A673 (cell line): ENCODE measurements at regions not wholly inside any gene's neighbourhood (a gene's known extent, or its start where the extent isn't known, plus 50 kb on each side); places are given as distances from the start of the nearest gene placed in this dataset.

Experiments
- BruUV-seq: library from RNA; stranded (reverse); fragments of 400-500 nt; replicated peaks from 2 replicates; lab custom pipeline; 2021; lab: Mats Ljungman, UMichigan
- CTCF ChIA-PET: fragments of 300-600 bp; sonication (Branson Sonifier 250); formaldehyde crosslinking; loops from one replicate; lab custom pipeline; 2022; ENCODE audit warnings: antibody characterized with exemption; lab: Charles Lee
- POLR2A ChIA-PET: fragments of 300-600 bp; sonication (Branson Sonifier 250); formaldehyde crosslinking; loops from one replicate; lab custom pipeline; 2022; ENCODE audit warnings: antibody characterized with exemption; ENCODE audit not compliant: low non-redundant PET; lab: Charles Lee
- DNase-seq: peaks from one replicate; pipeline ENCODE4 v3.0.0-alpha.2; 2015; ENCODE audit warnings: low spot score
- H3K27ac ChIP-seq: fragments of 200-600 bp; sonication (generic); 2 replicates; pipeline ENCODE4 v1.5.1; 2016; ENCODE audit warnings: mixed run types, low read depth, mild to moderate bottlenecking, mixed read lengths, antibody characterized with exemption, low read length; ENCODE audit not compliant: poor library complexity, severe bottlenecking
- H3K27me3 ChIP-seq: fragments of 200-600 bp; sonication (generic); replicated peaks from 2 replicates; pipeline ENCODE4 v1.6.1; 2017; ENCODE audit warnings: mixed run types, low read depth, mild to moderate bottlenecking, mixed read lengths, antibody characterized with exemption, low read length; ENCODE audit not compliant: insufficient read depth, poor library complexity
- H3K36me3 ChIP-seq: fragments of 200-600 bp; sonication (generic); 2 replicates; pipeline ENCODE4 v1.6.1; 2016; ENCODE audit warnings: mixed run types, mild to moderate bottlenecking, mixed read lengths, antibody characterized with exemption, low read length; ENCODE audit not compliant: insufficient read depth, poor library complexity, severe bottlenecking
- H3K4me1 ChIP-seq: fragments of 200-600 bp; sonication (generic); 2 replicates; pipeline ENCODE4 v1.6.1; 2017; ENCODE audit warnings: mixed run types, mild to moderate bottlenecking, mixed read lengths, antibody characterized with exemption, low read length; ENCODE audit not compliant: insufficient read depth, poor library complexity, severe bottlenecking
- H3K4me3 ChIP-seq: fragments of 200-600 bp; sonication (generic); 2 replicates; pipeline ENCODE4 v1.5.1; 2016; ENCODE audit warnings: low read depth, mixed run types, mild to moderate bottlenecking, mixed read lengths, low read length; ENCODE audit not compliant: poor library complexity, severe bottlenecking
- H3K9me3 ChIP-seq: fragments of 200-600 bp; sonication (generic); 2 replicates; pipeline ENCODE4 v1.6.1; 2016; ENCODE audit warnings: mixed run types, low read depth, mild to moderate bottlenecking, mixed read lengths, antibody characterized with exemption, low read length; ENCODE audit not compliant: poor library complexity, severe bottlenecking
- CTCF ChIP-seq: fragments of 300-800, 200-600 bp; sonication (generic); conservative IDR thresholded peaks from 2 replicates; pipeline ENCODE4 v1.5.1; 2017; ENCODE audit warnings: low read depth, mild to moderate bottlenecking, antibody characterized with exemption, low read length, moderate library complexity, mixed read lengths
- EZH2 ChIP-seq: fragments of 200-600 bp; sonication (generic); IDR thresholded peaks from 2 replicates; pipeline ENCODE4 v1.6.1; 2017; ENCODE audit warnings: borderline replicate concordance, low read depth, mild to moderate bottlenecking, mixed read lengths, antibody characterized with exemption, low read length; ENCODE audit not compliant: poor library complexity, severe bottlenecking
- intact Hi-C: fragments of 100-400 bp; cut with micrococcal nuclease; formaldehyde crosslinking; loops from one replicate; pipeline ENCODE4 v1.10.0; 2022; ENCODE audit not compliant: unreplicated experiment

GRCh38 chr13:82370316-82370715 lies 1512.0 kb downstream of the SLITRK1 start:
- ChIA-PET CTCF (no interaction called here), POLR2A (no interaction called here)
- H3K4me3 ChIP-seq, result no peak overlapping the region
- TF ChIP-seq CTCF (no peak), EZH2 (no peak)
- intact Hi-C loops, result no loop called here
- no peaks in the 10 kb centered on the region for H3K4me1 ChIP-seq
- H3K36me3 ChIP-seq, result no peaks in the 10 kb centered on the region
- DNase-seq, result no peak
- no peak overlapping the region for H3K27ac ChIP-seq
- H3K9me3 ChIP-seq, result no peaks in the 10 kb centered on the region
- H3K27me3 ChIP-seq, result no peaks in the 10 kb centered on the region
- no TSS peak for BruUV-seq

DNA sequence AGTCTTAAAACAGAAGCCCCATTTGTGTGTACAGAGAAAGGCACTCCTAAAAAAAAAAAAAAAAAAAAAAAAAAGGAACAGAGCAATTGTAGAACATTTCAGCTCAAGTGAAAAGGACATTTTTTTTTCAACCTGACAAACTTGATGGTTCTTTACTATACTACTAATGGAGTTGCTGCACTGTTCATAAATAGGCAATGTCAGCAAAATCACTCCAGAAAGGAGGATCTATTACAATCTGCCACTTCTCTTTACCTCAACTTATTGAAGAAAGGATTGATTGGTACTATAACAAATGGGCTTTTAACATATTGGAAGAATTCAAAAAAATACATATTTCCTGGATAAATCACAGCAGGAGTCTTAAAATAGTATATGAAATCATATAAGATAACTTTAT lies 1517.7 kb downstream of the SLITRK1 start:
- H3K9me3 ChIP-seq, result no peaks in the 10 kb centered on the region
- intact Hi-C loops, result no loop called here
- no peak overlapping the region for H3K27ac ChIP-seq
- CTCF ChIA-PET, result no interaction called here
- no peaks in the 10 kb centered on the region for H3K27me3 ChIP-seq
- POLR2A ChIA-PET, result no interaction called here
- TF ChIP-seq CTCF (no peak), EZH2 (no peak)
- no peaks in the 10 kb centered on the region for H3K36me3 ChIP-seq
- BruUV-seq, result no TSS peak
- DNase-seq, result no peak
- H3K4me3 ChIP-seq, result no peak overlapping the region
- no peaks in the 10 kb centered on the region for H3K4me1 ChIP-seq

- BruUV-seq, result no TSS peak
- CTCF ChIA-PET, result no interaction called here
These were observed 1524.0 kb downstream of the SLITRK1 start for GRCh38 chr13:82358284-82358683.

GRCh38 chr13:82356667-82357410 lies 1525.4 kb downstream of the SLITRK1 start:
- Histone ChIP-seq H3K27ac (no peak overlapping the region), H3K27me3 (no peaks in the 10 kb centered on the region), H3K36me3 (no peaks in the 10 kb centered on the region), H3K4me1 (no peaks in the 10 kb centered on the region), H3K9me3 (no peaks in the 10 kb centered on the region), H3K4me3 (no peak overlapping the region)
- BruUV-seq, result no TSS peak
- DNase-seq, result peak; percentile 11
- CTCF ChIA-PET, result no interaction called here
- POLR2A ChIA-PET, result no interaction called here
- no peak for TF ChIP-seq EZH2
- 0 out of 2 replicates have a peak, but pooled peaks have one; percentile 22 for TF ChIP-seq CTCF
- intact Hi-C loops, result no loop called here

More at GRCh38 chr13:82358284-82358683, 1524.0 kb downstream of the SLITRK1 start:
- intact Hi-C loops, result no loop called here
- no peak for TF ChIP-seq EZH2
- Histone ChIP-seq H3K27me3 (no peaks in the 10 kb centered on the region), H3K27ac (no peak overlapping the region), H3K4me1 (no peaks in the 10 kb centered on the region), H3K36me3 (no peaks in the 10 kb centered on the region), H3K4me3 (no peak overlapping the region), H3K9me3 (no peaks in the 10 kb centered on the region)
- POLR2A ChIA-PET, result no interaction called here
- DNase-seq, result no peak
